Tibial artery (tissue), 4 donors: ENCODE measurements at regions not wholly inside any gene's neighbourhood (a gene's known extent, or its start where the extent isn't known, plus 50 kb on each side); places are given as distances from the start of the nearest gene placed in this dataset.

Experiments used
- DNase-seq, 2 donors: peaks; one replicate each; pipeline ENCODE4 v3.0.0-alpha.2; 2019
- H3K27ac ChIP-seq, 2 donors: fragments of 200-600 bp; sonication (generic) in 1 of 2; 1 replicate in 1 of 2; 2 replicates in 1 of 2; pipeline ENCODE4 v1.5.1; 2018 to 2019; ENCODE audit warnings: mild to moderate bottlenecking in 1 of 2
- H3K27me3 ChIP-seq, 2 donors: fragments of 200-600 bp; sonication (generic) in 1 of 2; one replicate each; pipeline versions ENCODE4 v1.5.1 to v1.6.0; 2016 to 2019
- H3K36me3 ChIP-seq, 3 donors: fragments of 200-600 bp; sonication (generic) in 2 of 3; one replicate each; pipeline ENCODE4 v1.5.1; 2016 to 2019; ENCODE audit warnings: mild to moderate bottlenecking in 2 of 3
- H3K4me1 ChIP-seq, 4 donors: fragments of 200-600 bp; sonication (generic) in 2 of 4; 1 replicate in 3 of 4; 2 replicates in 1 of 4; pipeline ENCODE4 v1.5.1; 2016 to 2019
- H3K4me3 ChIP-seq, 2 donors: fragments of 200-600 bp; sonication (generic) in 1 of 2; 1 replicate in 1 of 2; 2 replicates in 1 of 2; pipeline ENCODE4 v1.5.1; 2018 to 2019; ENCODE audit warnings: mild to moderate bottlenecking in 2 of 2
- H3K9me3 ChIP-seq, 3 donors: fragments of 200-600 bp; sonication (generic) in 1 of 3; one replicate each; pipeline ENCODE4 v1.5.1; 2016 to 2019
- intact Hi-C: fragments of 100-400 bp; cut with DNase I; formaldehyde crosslinking; loops from one replicate; pipeline ENCODE4 v1.15.0; 2023; ENCODE audit warnings: low total_unique reads
- TF ChIP-seq, protein P1 (sequence below), 2 experiments: fragments of 200-600 bp in 1 of 2; fragments of 450-650 bp in 1 of 2; IDR thresholded peaks; one replicate each; pipeline ENCODE4 v1.5.1; 2017 to 2019; ENCODE audit warnings: antibody characterized with exemption in 2 of 2, mild to moderate bottlenecking in 1 of 2, moderate library complexity in 1 of 2

GRCh38 chr2:42927334-42928160 is 135.2 kb upstream of the HAAO start:
- no peaks in the 10 kb centered on the region for H3K36me3 ChIP-seq
- no peaks in the 10 kb centered on the region for H3K9me3 ChIP-seq
- no peak for DNase-seq
- H3K27ac ChIP-seq: peak overlapping the region; percentile 85 to 92
- H3K4me3 ChIP-seq: no peak overlapping the region
- TF ChIP-seq, protein P1, sequence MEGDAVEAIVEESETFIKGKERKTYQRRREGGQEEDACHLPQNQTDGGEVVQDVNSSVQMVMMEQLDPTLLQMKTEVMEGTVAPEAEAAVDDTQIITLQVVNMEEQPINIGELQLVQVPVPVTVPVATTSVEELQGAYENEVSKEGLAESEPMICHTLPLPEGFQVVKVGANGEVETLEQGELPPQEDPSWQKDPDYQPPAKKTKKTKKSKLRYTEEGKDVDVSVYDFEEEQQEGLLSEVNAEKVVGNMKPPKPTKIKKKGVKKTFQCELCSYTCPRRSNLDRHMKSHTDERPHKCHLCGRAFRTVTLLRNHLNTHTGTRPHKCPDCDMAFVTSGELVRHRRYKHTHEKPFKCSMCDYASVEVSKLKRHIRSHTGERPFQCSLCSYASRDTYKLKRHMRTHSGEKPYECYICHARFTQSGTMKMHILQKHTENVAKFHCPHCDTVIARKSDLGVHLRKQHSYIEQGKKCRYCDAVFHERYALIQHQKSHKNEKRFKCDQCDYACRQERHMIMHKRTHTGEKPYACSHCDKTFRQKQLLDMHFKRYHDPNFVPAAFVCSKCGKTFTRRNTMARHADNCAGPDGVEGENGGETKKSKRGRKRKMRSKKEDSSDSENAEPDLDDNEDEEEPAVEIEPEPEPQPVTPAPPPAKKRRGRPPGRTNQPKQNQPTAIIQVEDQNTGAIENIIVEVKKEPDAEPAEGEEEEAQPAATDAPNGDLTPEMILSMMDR (IDR thresholded peaks at IDR 0.05): no peak
- H3K27me3 ChIP-seq: no peaks in the 10 kb centered on the region
- intact Hi-C loops: no loop called here
- peaks cover 28 to 100% (median 98%) of the 10 kb centered on the region in 4 donors for H3K4me1 ChIP-seq

DNA sequence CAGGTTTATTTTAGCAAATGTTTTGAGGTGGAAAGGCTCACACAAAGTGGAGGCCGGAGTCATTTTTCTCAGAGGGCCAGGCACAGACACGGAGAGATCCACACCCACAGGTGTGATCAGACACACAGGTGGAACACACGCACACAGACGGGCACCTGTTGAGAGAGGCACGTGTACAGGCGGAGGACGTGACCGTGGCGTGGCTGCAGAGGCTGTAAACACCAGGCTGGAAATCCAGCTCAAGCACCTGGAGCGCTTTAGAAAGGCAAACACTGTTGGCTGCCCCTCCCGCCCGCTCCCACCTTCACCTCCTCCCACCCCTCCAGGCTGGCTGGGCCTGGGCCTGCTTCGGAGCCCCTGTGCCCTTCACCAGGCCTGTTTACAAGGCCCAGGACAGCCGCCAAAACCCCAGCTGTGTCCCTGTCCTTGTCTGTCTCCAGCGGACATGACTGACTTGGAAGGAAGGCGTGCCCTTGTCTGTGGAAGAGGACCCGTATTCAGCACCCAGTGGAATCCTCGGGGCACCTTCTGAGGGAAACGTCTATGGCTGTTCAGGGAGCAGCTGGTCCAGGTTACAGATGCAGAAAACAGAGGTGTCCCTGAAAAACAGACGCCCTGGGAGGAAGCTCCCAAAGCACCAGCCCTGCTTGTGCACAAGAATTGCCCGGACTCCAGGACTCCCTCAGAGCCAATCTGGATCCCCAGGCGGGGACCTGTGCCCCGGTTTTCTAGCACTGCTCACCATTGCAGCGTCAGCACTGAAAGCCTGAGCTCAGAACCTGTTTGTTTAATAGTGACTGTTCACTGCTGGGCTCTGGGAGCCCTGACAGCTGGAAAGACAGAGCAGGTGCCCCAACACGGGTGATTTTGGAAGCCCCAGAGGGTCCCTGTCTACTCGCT is 134.3 kb upstream of the HAAO start:
- intact Hi-C loops: no loop called here
- TF ChIP-seq, protein P1 (IDR thresholded peaks at IDR 0.05): no peak

GRCh38 chr2:42925742-42926433 is 133.5 kb upstream of the HAAO start:
- H3K27ac ChIP-seq: peak overlapping the region; percentile 85 to 92
- H3K36me3 ChIP-seq: no peaks in the 10 kb centered on the region
- DNase-seq: peak in 1 of 2 donors; percentile 92
- TF ChIP-seq, protein P1 (IDR thresholded peaks at IDR 0.05): no peak
- H3K9me3 ChIP-seq: no peaks in the 10 kb centered on the region
- intact Hi-C loops: no loop called here
- no peak overlapping the region for H3K4me3 ChIP-seq
- peaks cover 23 to 100% (median 97%) of the 10 kb centered on the region in 4 donors for H3K4me1 ChIP-seq
- no peaks in the 10 kb centered on the region for H3K27me3 ChIP-seq

More for the DNA sequence above, 134.3 kb upstream of the HAAO start:
- Histone ChIP-seq H3K9me3 (no peaks in the 10 kb centered on the region), H3K27ac (peak overlapping the region; percentile 85 to 92), H3K36me3 (no peaks in the 10 kb centered on the region), H3K4me1 (peaks cover 28 to 100% (median 98%) of the 10 kb centered on the region in 4 donors), H3K27me3 (no peaks in the 10 kb centered on the region), H3K4me3 (no peak overlapping the region)
- DNase-seq: peak in 1 of 2 donors; percentile 68

GRCh38 chr2:42924418-42924886 is 132.1 kb upstream of the HAAO start:
- no peak for DNase-seq

More at GRCh38 chr2:42924418-42924886, 132.1 kb upstream of the HAAO start:
- TF ChIP-seq, protein P1 (IDR thresholded peaks at IDR 0.05): no peak
- Histone ChIP-seq H3K27me3 (no peaks in the 10 kb centered on the region), H3K36me3 (no peaks in the 10 kb centered on the region), H3K4me3 (peak overlapping the region in 1 of 2 donors; percentile 14), H3K4me1 (peaks cover 15 to 95% (median 85%) of the 10 kb centered on the region in 4 donors), H3K9me3 (no peaks in the 10 kb centered on the region), H3K27ac (peak overlapping the region; percentile 85 to 92)
- intact Hi-C loops: no loop called here
